SK-N-MC (cell line): ENCODE measurements at regions not wholly inside any gene's neighbourhood (a gene's known extent, or its start where the extent isn't known, plus 50 kb on each side); places are given as distances from the start of the nearest gene placed in this dataset.

Source experiments
- DNase-seq: peaks from one replicate; pipeline ENCODE4 v3.0.0-alpha.2; 2011; ENCODE audit warnings: low read depth, low spot score
- H3K27ac ChIP-seq: fragments of 200-600 bp; sonication (generic); 2 replicates; pipeline ENCODE4 v1.5.1; 2016; ENCODE audit warnings: mixed run types
- H3K36me3 ChIP-seq: fragments of 200-600 bp; sonication (generic); 2 replicates; pipeline ENCODE4 v1.6.1; 2017; ENCODE audit warnings: antibody characterized with exemption, low read length, mixed read lengths; ENCODE audit not compliant: insufficient read depth
- H3K4me3 ChIP-seq: fragments of 200-600 bp; sonication (generic); 2 replicates; pipeline ENCODE4 v1.5.1; 2016
- H3K9ac ChIP-seq: fragments of 200-600 bp; sonication (generic); 2 replicates; pipeline ENCODE4 v1.8.0; 2017; ENCODE audit warnings: mixed run types, mixed read lengths; ENCODE audit not compliant: insufficient read length
- H3K9me3 ChIP-seq: fragments of 200-600 bp; sonication (generic); 2 replicates; pipeline ENCODE4 v1.6.1; 2017; ENCODE audit warnings: low read depth, mild to moderate bottlenecking, antibody characterized with exemption, low read length, moderate library complexity, mixed read lengths
- EZH2 ChIP-seq: fragments of 200-600 bp; sonication (generic); IDR thresholded peaks from one replicate; pipeline ENCODE4 v1.6.1; 2017; ENCODE audit warnings: antibody characterized with exemption
- FOXP2 ChIP-seq: optimal IDR thresholded peaks from 2 replicates; pipeline ENCODE3; 2011; ENCODE audit warnings: mild to moderate bottlenecking, moderate library complexity; ENCODE audit not compliant: insufficient read depth; ENCODE audit errors: extremely low read length, control extremely low read depth
- POLR2AphosphoS5 ChIP-seq: IDR thresholded peaks from 2 replicates; pipeline ENCODE4 v1.6.1; 2012; ENCODE audit warnings: mild to moderate bottlenecking, low read depth, low read length, borderline replicate concordance

GRCh38 chr2:195594919-195595694 is 61.9 kb upstream of the SLC39A10 start:
- H3K36me3 ChIP-seq: no peaks in the 10 kb centered on the region
- H3K27ac ChIP-seq: no peak overlapping the region
- no peak overlapping the region for H3K4me3 ChIP-seq
- TF ChIP-seq EZH2 (no peak), FOXP2 (no peak), POLR2AphosphoS5 (no peak)
- no peak for DNase-seq
- no peaks in the 10 kb centered on the region for H3K9me3 ChIP-seq
- H3K9ac ChIP-seq: no peak overlapping the region

- no peak overlapping the region for H3K4me3 ChIP-seq
- H3K27ac ChIP-seq: no peak overlapping the region
- no peak for DNase-seq
- no peak overlapping the region for H3K9ac ChIP-seq
- H3K9me3 ChIP-seq: no peaks in the 10 kb centered on the region
- TF ChIP-seq EZH2 (no peak), FOXP2 (no peak), POLR2AphosphoS5 (no peak)
- no peaks in the 10 kb centered on the region for H3K36me3 ChIP-seq
Measured at GRCh38 chr2:195594248-195594647, 62.8 kb upstream of the SLC39A10 start.

DNA sequence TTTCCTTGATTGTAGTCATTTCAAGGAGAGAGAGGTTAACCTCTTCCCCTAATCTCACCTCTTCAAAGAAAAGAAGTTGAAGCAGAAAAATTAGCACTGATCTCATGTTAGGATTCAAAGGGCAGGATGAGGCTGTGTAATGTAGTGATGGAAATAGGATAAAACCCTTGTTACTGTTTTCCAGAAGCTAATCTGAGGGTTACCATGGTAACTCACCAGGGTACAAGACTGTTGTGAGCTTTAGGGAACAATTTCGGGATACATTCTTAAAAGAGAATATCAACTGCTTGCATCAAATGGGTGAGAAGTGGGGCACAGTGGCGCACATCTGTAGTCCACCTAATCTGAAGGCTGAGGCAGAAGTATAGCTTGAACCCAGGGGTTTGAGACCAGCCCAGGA is 64.9 kb upstream of the SLC39A10 start:
- Histone ChIP-seq H3K36me3 (no peaks in the 10 kb centered on the region), H3K9me3 (no peaks in the 10 kb centered on the region), H3K9ac (no peak overlapping the region), H3K4me3 (no peak overlapping the region), H3K27ac (no peak overlapping the region)
- DNase-seq: no peak
- TF ChIP-seq EZH2 (no peak), FOXP2 (no peak)

DNA sequence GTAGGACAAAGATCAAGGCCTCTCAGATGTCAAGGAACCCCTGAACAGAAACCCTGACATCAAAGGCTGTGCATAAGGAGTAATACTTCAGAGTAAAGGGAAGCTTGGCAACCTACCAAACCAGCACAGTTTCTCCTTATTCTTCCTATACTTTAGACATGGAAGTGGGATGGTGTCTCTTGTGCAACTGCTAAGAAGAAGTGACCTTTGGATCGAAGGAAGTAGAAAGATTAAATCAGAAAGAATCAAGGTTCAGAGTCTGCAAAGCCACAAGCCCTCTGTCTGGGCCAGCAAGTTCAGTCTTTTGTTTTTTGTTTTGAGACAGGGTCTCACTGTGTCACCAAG is 66.2 kb upstream of the SLC39A10 start:
- H3K9ac ChIP-seq: no peak overlapping the region
- no peak overlapping the region for H3K27ac ChIP-seq
- H3K4me3 ChIP-seq: no peak overlapping the region
- H3K36me3 ChIP-seq: no peaks in the 10 kb centered on the region
- no peak for DNase-seq
- no peaks in the 10 kb centered on the region for H3K9me3 ChIP-seq
- TF ChIP-seq EZH2: no peak
- TF ChIP-seq POLR2AphosphoS5: no peak
- TF ChIP-seq FOXP2: no peak

DNA sequence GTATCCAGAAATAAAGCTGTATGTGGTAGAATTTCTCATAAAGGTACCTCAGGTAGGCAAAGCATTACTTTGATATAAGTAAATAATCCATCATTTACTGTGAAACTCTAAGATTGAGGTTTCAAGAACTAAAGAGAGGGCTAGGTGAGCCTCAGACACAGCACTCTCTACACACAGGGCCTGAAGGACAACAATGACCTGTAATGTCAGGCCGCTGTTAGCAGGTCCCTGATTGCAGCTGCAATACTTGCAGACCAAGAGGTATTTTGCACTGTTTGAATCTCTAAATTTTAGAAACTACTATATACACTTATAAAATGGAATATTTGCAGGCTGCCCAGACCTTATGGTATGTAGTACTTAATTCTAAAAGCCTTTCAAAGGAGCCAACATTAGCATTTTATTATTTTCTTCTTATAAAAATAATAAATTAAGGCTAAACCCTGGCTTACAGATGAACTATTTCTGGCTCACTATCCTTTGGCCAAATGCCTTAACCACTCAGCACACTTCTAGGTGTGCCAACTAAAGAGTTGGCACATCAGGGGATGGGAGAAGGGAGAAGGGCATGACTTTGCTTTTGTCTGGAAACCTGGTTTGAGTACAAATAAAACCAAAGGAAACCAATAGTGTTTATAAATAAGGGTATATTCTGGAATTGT is 66.7 kb upstream of the SLC39A10 start:
- Histone ChIP-seq H3K4me3 (no peak overlapping the region), H3K27ac (no peak overlapping the region), H3K9me3 (no peaks in the 10 kb centered on the region), H3K9ac (no peak overlapping the region), H3K36me3 (no peaks in the 10 kb centered on the region)
- DNase-seq: no peak
- TF ChIP-seq FOXP2: no peak
- no peak for TF ChIP-seq EZH2
- no peak for TF ChIP-seq POLR2AphosphoS5

DNA sequence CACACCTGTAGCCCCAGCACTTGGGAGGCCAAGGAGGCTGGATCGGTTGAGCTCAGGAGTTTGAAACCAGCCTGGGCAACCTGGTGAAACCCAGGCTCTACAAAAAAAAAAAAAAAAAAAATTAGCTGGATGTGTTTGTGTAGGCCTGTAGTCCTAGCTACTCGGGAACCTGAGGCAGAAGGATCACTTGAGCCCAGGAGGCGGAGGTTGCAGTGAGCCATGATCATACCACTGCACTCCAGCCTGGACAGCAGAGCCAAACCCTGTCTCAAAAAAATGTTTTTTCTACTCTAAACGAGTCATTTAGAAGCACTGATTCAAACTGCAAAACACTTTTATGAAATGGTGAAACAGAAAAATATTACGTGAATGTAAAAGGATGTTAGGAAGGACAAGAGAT is 69.1 kb upstream of the SLC39A10 start:
- H3K36me3 ChIP-seq: no peaks in the 10 kb centered on the region
- TF ChIP-seq EZH2: no peak
- no peak for TF ChIP-seq POLR2AphosphoS5
- no peak for TF ChIP-seq FOXP2

DNA sequence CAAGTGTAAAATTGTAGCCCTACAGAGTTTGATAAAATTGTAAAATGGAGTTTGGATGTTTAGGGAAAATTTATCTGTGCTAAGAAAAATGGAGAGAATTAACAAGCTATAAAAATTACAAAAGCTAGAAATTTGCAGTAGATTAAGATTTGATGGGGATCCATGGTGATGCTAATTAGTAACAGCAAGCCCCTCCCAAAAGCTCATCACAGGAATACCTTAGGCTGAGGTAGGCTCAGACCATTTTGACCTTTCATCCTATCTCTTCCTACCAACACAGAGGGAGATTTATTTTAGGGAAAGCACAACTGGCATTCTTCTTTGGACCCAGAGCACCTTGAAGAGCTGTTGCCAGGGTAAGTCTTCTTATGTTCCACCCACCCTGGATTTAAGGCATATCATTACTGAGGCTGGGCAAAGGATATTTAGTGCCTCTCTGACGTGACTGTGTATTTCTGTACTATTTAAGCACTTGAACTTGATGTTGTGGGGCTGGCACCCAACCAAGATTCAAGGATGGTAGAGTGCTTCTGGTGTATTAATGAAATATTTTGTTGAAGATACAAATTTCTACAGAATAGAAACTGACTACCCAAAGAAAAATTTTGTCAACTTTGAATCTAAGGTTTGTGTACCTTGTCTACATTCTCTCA is 70.8 kb upstream of the SLC39A10 start:
- no peak overlapping the region for H3K9ac ChIP-seq
- no peaks in the 10 kb centered on the region for H3K9me3 ChIP-seq
- no peak overlapping the region for H3K4me3 ChIP-seq
- H3K36me3 ChIP-seq: no peaks in the 10 kb centered on the region
- DNase-seq: no peak
- no peak overlapping the region for H3K27ac ChIP-seq
- no peak for TF ChIP-seq POLR2AphosphoS5
- no peak for TF ChIP-seq EZH2
- TF ChIP-seq FOXP2: no peak

More for the DNA sequence above, 69.1 kb upstream of the SLC39A10 start:
- no peak overlapping the region for H3K4me3 ChIP-seq
- no peak overlapping the region for H3K9ac ChIP-seq
- H3K27ac ChIP-seq: no peak overlapping the region
- no peak for DNase-seq
- no peaks in the 10 kb centered on the region for H3K9me3 ChIP-seq

DNA sequence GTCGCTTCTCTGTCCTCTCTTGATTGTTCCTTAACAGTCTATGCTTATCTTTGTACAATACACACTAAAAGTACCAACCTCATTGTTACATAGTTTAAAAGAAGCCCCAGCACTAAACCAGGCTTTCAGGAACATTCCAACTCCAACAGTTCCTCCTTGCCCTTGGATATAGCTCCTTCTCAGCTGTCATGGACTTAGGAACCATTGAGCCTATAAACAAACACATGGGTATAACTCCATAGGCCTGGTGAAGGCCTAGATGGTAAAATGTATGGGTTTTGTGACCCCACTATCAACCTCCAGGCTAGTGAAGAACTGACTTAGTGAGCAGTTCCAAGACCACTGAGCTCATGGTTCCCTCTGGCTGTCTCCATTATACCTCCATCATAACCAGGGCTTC is 74.8 kb upstream of the SLC39A10 start:
- no peak for DNase-seq
- no peak for TF ChIP-seq FOXP2
- TF ChIP-seq POLR2AphosphoS5: no peak
- TF ChIP-seq EZH2: no peak
- no peaks in the 10 kb centered on the region for H3K9me3 ChIP-seq
- H3K36me3 ChIP-seq: no peaks in the 10 kb centered on the region
- no peak overlapping the region for H3K4me3 ChIP-seq
- H3K27ac ChIP-seq: no peak overlapping the region
- H3K9ac ChIP-seq: no peak overlapping the region

DNA sequence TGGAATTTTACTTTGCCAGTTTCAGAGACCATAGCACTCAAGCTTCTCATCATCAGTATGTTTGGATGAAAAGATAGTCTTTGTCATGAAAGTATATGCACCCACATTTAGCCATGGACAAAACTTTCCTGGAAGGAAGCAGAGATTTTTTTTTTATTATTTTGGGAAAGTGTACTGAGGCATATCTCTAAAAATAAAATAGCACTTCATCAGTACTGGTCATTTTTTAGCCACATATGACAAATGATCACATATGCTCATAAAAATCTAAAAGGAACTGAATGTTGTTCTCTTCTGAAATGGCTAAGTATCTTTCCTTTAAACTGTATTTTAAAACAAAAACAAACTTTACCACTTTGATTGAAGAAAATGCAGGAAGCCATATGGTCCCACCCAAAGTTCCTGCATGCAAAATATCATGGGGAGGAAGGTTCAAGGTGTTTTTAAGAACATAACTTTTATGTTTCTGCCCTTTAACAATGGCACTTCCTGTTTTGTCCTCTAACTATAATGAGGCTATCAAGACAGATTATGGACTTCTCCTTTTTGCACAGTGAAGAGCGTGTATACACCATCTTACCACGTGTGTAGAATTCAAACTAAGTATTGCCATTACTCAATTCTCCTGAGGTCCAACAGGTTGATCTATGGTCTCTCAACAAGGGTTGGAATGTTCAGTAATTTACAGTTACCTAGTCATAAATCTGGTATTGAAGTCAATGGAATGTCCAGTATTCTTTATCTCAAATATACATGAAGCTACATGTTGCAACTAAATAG is 77.1 kb upstream of the SLC39A10 start:
- no peak for DNase-seq
- Histone ChIP-seq H3K9me3 (no peaks in the 10 kb centered on the region), H3K4me3 (no peak overlapping the region), H3K36me3 (no peaks in the 10 kb centered on the region), H3K9ac (no peak overlapping the region), H3K27ac (no peak overlapping the region)
- TF ChIP-seq EZH2 (no peak), FOXP2 (no peak), POLR2AphosphoS5 (no peak)
